Stimulated activated CD4-positive, alpha-beta T cell treated with anti-CD3 and anti-CD28 coated beads, Interleukin-15, amount 100 ng/mL, for 24 hours (primary cell): ENCODE measurements at regions not wholly inside any gene's neighbourhood (a gene's known extent, or its start where the extent isn't known, plus 50 kb on each side); places are given as distances from the start of the nearest gene placed in this dataset.

ENCODE experiments used
- DNase-seq: peaks from one replicate; pipeline ENCODE4 v3.0.0-alpha.2; 2020

GRCh38 chr1:59156526-59157199 lies 140.2 kb upstream of the FGGY start:
- DNase-seq: no peak

GRCh38 chr1:59158321-59158720 lies 138.6 kb upstream of the FGGY start:
- DNase-seq: no peak

- no peak for DNase-seq
These were observed 137.2 kb upstream of the FGGY start for GRCh38 chr1:59159557-59160203.

- no peak for DNase-seq
These were observed 135.8 kb upstream of the FGGY start for GRCh38 chr1:59161136-59161535.

- DNase-seq: no peak
These were observed 134.2 kb upstream of the FGGY start for GRCh38 chr1:59162665-59163064.

GRCh38 chr1:59163268-59164092 lies 133.4 kb upstream of the FGGY start:
- DNase-seq: no peak

GRCh38 chr1:59164371-59164770 lies 132.5 kb upstream of the FGGY start:
- DNase-seq: no peak

- DNase-seq: no peak
These were observed 131.5 kb upstream of the FGGY start for GRCh38 chr1:59165353-59165752.

GRCh38 chr1:59169703-59170102 lies 127.2 kb upstream of the FGGY start:
- no peak for DNase-seq

GRCh38 chr1:59170659-59171058 lies 126.2 kb upstream of the FGGY start:
- DNase-seq: no peak

GRCh38 chr1:59171788-59172187 lies 125.1 kb upstream of the FGGY start:
- no peak for DNase-seq

GRCh38 chr1:59172693-59173092 lies 124.2 kb upstream of the FGGY start:
- no peak for DNase-seq

GRCh38 chr1:59173721-59174120 lies 123.2 kb upstream of the FGGY start:
- no peak for DNase-seq

GRCh38 chr1:59176471-59176870 lies 120.4 kb upstream of the FGGY start:
- DNase-seq: no peak

- DNase-seq: no peak
These were observed 119.1 kb upstream of the FGGY start for GRCh38 chr1:59177756-59178155.

- DNase-seq: no peak
These were observed 118.3 kb upstream of the FGGY start for GRCh38 chr1:59178339-59179187.

GRCh38 chr1:59179673-59180072 lies 117.2 kb upstream of the FGGY start:
- DNase-seq: no peak

GRCh38 chr1:59180735-59181134 lies 116.2 kb upstream of the FGGY start:
- DNase-seq: no peak

- no peak for DNase-seq
These were observed 113.1 kb upstream of the FGGY start for GRCh38 chr1:59183749-59184317.

GRCh38 chr1:59184365-59184905 lies 112.5 kb upstream of the FGGY start:
- no peak for DNase-seq

- no peak for DNase-seq
These were observed 111.6 kb upstream of the FGGY start for GRCh38 chr1:59185163-59185860.

- no peak for DNase-seq
These were observed 110.2 kb upstream of the FGGY start for GRCh38 chr1:59186656-59187055.
